ENCODE measurements at regions not wholly inside any gene's neighbourhood (a gene's known extent, or its start where the extent isn't known, plus 50 kb on each side); places are given as distances from the start of the nearest gene placed in this dataset.

GRCh38 chr9:1129382-1129781, 79.2 kb downstream of the DMRT2 start:
- TF ChIP-seq CTCF (optimal IDR thresholded peaks at IDR 0.05 in 1 of 3, IDR thresholded peaks at IDR 0.05 in 1 of 3, conservative IDR thresholded peaks at IDR 0.05 in 1 of 3; ENCODE audit: extremely low read depth in 1 of 3, insufficient read depth in 2 of 3, low read length in 3 of 3) (no peak), EZH2 (IDR thresholded peaks at IDR 0.05; ENCODE audit: low read length) (no peak)
